Activated CD4-positive, alpha-beta memory T cell treated with anti-CD3 and anti-CD28 coated beads for 36 hours (primary cell): ENCODE measurements at regions not wholly inside any gene's neighbourhood (a gene's known extent, or its start where the extent isn't known, plus 50 kb on each side); places are given as distances from the start of the nearest gene placed in this dataset.

Experiments used
- CTCF ChIA-PET: fragments of 350-600 bp; sonication (Branson Sonifier 250); formaldehyde crosslinking; loops from one replicate; lab custom pipeline; 2021; ENCODE audit warnings: antibody characterized with exemption, inconsistent platforms; lab: Charles Lee
- POLR2A ChIA-PET: fragments of 350-600 bp; sonication (Branson Sonifier 250); formaldehyde crosslinking; loops from one replicate; lab custom pipeline; 2021; ENCODE audit warnings: antibody characterized with exemption; lab: Charles Lee
- DNase-seq: peaks from one replicate; pipeline ENCODE4 v3.0.0-alpha.2; 2020
- H3K27ac Mint-ChIP-seq: one replicate; pipeline ENCODE4 v1.8.0; 2021; ENCODE audit warnings: mixed read lengths
- H3K27me3 Mint-ChIP-seq: one replicate; pipeline ENCODE4 v1.8.0; 2021; ENCODE audit warnings: mixed read lengths
- H3K36me3 Mint-ChIP-seq: one replicate; pipeline ENCODE4 v1.8.0; 2021; ENCODE audit warnings: mixed read lengths
- H3K4me1 Mint-ChIP-seq: one replicate; pipeline ENCODE4 v1.8.0; 2021; ENCODE audit warnings: low read depth, mixed read lengths
- H3K4me3 Mint-ChIP-seq: one replicate; pipeline ENCODE4 v1.8.0; 2021; ENCODE audit warnings: mild to moderate bottlenecking, mixed read lengths
- H3K9me3 Mint-ChIP-seq: one replicate; pipeline ENCODE4 v1.8.0; 2021; ENCODE audit warnings: mixed read lengths
- intact Hi-C: fragments of 100-400 bp; cut with micrococcal nuclease; formaldehyde crosslinking; loops from one replicate; pipeline ENCODE4 v1.15.1; 2023

- DNase-seq, result no peak
- Mint-ChIP-seq H3K27me3 (no peaks in the 10 kb centered on the region), H3K36me3 (no peaks in the 10 kb centered on the region), H3K9me3 (peaks cover 4% of the 10 kb centered on the region), H3K27ac (no peak overlapping the region), H3K4me1 (no peaks in the 10 kb centered on the region), H3K4me3 (no peak overlapping the region)
- CTCF ChIA-PET, result no interaction called here
- POLR2A ChIA-PET, result no interaction called here
- intact Hi-C loops, result no loop called here
Measured at GRCh38 chr4:117965622-117966021, 68.7 kb upstream of the NDST3 start.

GRCh38 chr4:117968606-117969005 lies 65.7 kb upstream of the NDST3 start:
- H3K27ac Mint-ChIP-seq, result no peak overlapping the region

GRCh38 chr4:117971403-117971802 lies 62.9 kb upstream of the NDST3 start:
- ChIA-PET POLR2A (no interaction called here), CTCF (interaction anchor here (0.6 kb wide), 1 partner anchor 63 kb away, joined by 3 read pairs; no protein-coding TSS in a partner anchor)
- Mint-ChIP-seq H3K9me3 (no peaks in the 10 kb centered on the region), H3K4me3 (no peak overlapping the region), H3K36me3 (no peaks in the 10 kb centered on the region), H3K27me3 (no peaks in the 10 kb centered on the region), H3K4me1 (no peaks in the 10 kb centered on the region), H3K27ac (no peak overlapping the region)
- intact Hi-C loops, result no loop called here
- no peak for DNase-seq

More at GRCh38 chr4:117968606-117969005, 65.7 kb upstream of the NDST3 start:
- POLR2A ChIA-PET, result no interaction called here
- H3K4me1 Mint-ChIP-seq, result no peaks in the 10 kb centered on the region
- intact Hi-C loops, result no loop called here
- no peak for DNase-seq
- H3K36me3 Mint-ChIP-seq, result no peaks in the 10 kb centered on the region
- CTCF ChIA-PET, result interaction anchor here (0.6 kb wide), 1 partner anchor 71 kb away, joined by 4 read pairs; no protein-coding TSS in a partner anchor
- H3K4me3 Mint-ChIP-seq, result no peak overlapping the region
- peaks cover 4% of the 10 kb centered on the region for H3K9me3 Mint-ChIP-seq
- no peaks in the 10 kb centered on the region for H3K27me3 Mint-ChIP-seq

GRCh38 chr4:117983541-117984365 lies 50.5 kb upstream of the NDST3 start:
- CTCF ChIA-PET, result no interaction called here
- H3K27me3 Mint-ChIP-seq, result no peaks in the 10 kb centered on the region
- POLR2A ChIA-PET, result no interaction called here
- DNase-seq, result no peak
- no peak overlapping the region for H3K4me3 Mint-ChIP-seq
- intact Hi-C loops, result no loop called here
- H3K36me3 Mint-ChIP-seq, result no peaks in the 10 kb centered on the region
- H3K4me1 Mint-ChIP-seq, result no peaks in the 10 kb centered on the region
- H3K9me3 Mint-ChIP-seq, result no peaks in the 10 kb centered on the region
- H3K27ac Mint-ChIP-seq, result no peak overlapping the region

- Mint-ChIP-seq H3K4me1 (no peaks in the 10 kb centered on the region), H3K4me3 (no peak overlapping the region), H3K27me3 (no peaks in the 10 kb centered on the region), H3K27ac (no peak overlapping the region), H3K9me3 (no peaks in the 10 kb centered on the region), H3K36me3 (no peaks in the 10 kb centered on the region)
- ChIA-PET POLR2A (no interaction called here), CTCF (no interaction called here)
- intact Hi-C loops, result no loop called here
- DNase-seq, result no peak
Measured at GRCh38 chr4:117984366-117984680, 50.0 kb upstream of the NDST3 start.
